ENCODE measurements at regions not wholly inside any gene's neighbourhood (a gene's known extent, or its start where the extent isn't known, plus 50 kb on each side); places are given as distances from the start of the nearest gene placed in this dataset.

DNA sequence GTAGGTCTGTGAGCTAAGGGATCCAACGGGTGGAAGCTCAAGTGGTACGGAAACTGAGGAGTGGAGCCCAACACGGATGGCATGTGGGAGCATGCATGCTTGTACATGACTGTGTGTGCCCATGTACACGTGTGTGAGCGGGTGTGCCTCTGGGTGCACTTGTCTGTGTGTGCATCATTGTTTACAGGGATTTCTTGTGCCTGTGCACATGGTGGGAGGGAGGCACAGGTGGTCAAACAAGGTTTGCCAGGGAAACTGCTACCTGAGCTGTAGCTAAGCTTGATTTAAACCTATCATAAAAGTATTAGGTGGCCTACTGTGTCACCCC lies 122.5 kb upstream of the MAMLD1 start:
- DNase-seq (ENCODE audit: low read depth) = no peak
- peaks cover 15% of the 10 kb centered on the region for H3K27me3 ChIP-seq (replicated peaks; ENCODE audit: control insufficient read depth, insufficient read depth, low read length)
- no peak overlapping the region for H3K9ac ChIP-seq (ENCODE audit: low read length)
- H3K4me3 ChIP-seq (ENCODE audit: low read length) = no peak overlapping the region
- peaks cover 8% of the 10 kb centered on the region for H3K4me1 ChIP-seq (ENCODE audit: control insufficient read depth, insufficient read depth, low read length)
- H3K36me3 ChIP-seq (ENCODE audit: control insufficient read depth, insufficient read depth, low read length, severe bottlenecking) = no peaks in the 10 kb centered on the region
- H3K9me3 ChIP-seq (ENCODE audit: control insufficient read depth, low read length) = peaks cover 18% of the 10 kb centered on the region

DNA sequence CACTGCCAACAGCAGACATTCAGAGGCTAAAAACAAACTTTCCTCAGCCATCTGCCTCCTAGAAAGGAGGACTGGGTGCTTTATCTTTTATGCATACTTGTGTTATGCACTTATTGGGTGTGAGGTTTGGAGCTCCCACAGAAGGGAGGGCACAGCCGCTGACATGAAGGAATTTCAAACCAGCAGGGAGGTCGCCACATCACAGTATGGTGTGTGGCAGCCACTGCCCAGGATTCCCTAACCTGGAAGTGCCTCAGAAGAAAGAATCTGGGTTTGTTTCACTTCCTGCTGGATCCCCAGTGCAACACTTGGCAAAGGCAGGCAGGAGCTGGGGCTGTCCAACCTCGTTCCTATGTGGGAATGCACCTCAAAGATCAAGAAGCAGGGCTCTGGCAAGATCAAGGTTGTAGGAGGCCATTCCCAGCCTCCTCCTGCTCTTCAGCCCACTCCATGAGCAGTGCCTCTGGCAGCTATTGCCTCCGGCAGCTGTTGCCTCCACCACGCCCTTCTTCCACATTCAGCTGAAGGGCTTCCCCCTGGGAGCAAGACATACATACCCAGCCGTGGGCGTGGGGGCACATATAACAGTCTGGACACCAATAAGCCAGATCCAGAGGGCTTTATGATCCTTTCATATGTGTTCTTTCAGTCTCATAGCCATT lies 109.0 kb upstream of the MAMLD1 start:
- peak; percentile 1 for DNase-seq (ENCODE audit: low read depth)
- Histone ChIP-seq H3K27me3 (replicated peaks; ENCODE audit: control insufficient read depth, insufficient read depth, low read length) (peaks cover 32% of the 10 kb centered on the region), H3K9ac (ENCODE audit: low read length) (no peak overlapping the region), H3K4me3 (ENCODE audit: low read length) (no peak overlapping the region), H3K36me3 (ENCODE audit: control insufficient read depth, insufficient read depth, low read length, severe bottlenecking) (no peaks in the 10 kb centered on the region), H3K4me1 (ENCODE audit: control insufficient read depth, insufficient read depth, low read length) (peaks cover 4% of the 10 kb centered on the region), H3K9me3 (ENCODE audit: control insufficient read depth, low read length) (no peaks in the 10 kb centered on the region)

DNA sequence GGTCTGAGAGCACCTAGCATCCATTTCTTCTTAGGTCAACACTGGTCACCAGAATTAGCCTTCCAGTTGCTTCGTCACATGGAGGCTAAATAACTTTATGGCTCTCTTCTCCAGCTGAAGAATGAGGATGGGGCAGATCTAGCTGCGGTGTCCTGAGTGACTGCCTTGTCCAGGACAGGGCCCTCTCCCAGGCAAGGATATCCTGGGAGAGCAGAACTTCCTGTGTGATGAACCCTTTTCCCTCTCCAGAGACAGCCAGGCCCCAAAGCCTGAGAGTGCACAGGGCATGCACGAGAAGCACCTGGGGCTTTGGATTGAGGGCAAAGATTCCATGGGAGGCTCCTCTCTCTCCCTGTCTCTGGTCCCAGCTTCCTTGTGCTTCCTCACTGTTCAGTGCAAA lies 108.2 kb upstream of the MAMLD1 start:
- H3K4me1 ChIP-seq (ENCODE audit: control insufficient read depth, insufficient read depth, low read length) = peaks cover 5% of the 10 kb centered on the region
- H3K9ac ChIP-seq (ENCODE audit: low read length) = no peak overlapping the region
- no peaks in the 10 kb centered on the region for H3K9me3 ChIP-seq (ENCODE audit: control insufficient read depth, low read length)
- DNase-seq (ENCODE audit: low read depth) = no peak
- H3K27me3 ChIP-seq (replicated peaks; ENCODE audit: control insufficient read depth, insufficient read depth, low read length) = peaks cover 32% of the 10 kb centered on the region
- H3K4me3 ChIP-seq (ENCODE audit: low read length) = no peak overlapping the region
- H3K36me3 ChIP-seq (ENCODE audit: control insufficient read depth, insufficient read depth, low read length, severe bottlenecking) = no peaks in the 10 kb centered on the region

DNA sequence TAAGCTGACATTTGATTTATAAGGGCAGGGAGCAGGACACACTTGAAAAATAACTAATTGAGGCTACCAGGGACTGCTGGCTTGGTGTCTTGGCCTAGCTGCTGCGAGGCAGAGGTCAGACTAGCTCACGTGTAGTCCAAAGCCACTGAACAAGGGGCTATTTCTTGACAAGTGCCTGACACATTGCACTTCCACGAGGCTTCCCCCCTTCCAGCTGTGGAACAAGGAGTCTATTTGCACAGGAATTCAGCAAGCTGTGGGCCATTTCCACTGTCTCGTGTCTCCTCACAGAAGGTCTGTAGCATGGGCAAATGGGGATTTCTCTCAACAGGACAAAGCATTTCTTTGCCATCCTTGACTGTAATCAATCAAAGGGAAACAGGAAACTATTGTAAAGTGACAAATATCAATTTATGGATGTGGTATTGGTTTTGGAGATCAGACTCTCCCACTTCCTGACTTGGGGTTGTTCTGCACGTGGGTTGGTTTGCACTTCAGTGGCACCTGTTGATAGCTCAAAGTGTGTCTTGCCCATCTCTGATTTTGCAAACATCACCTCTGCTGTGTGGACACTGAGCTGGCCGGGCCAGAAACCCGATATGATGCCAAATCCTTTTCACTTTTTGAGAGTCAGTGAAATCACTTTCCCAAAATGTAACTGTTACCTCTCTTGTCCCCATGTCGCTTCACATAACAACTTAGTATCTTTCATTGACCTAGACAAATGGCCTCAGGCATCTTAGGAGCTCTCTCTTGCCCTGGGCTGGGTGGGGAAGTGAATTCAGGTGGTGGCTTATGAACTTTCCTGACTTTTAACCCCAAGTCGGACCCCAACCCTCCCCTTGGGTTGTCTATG lies 107.4 kb upstream of the MAMLD1 start:
- Histone ChIP-seq H3K9me3 (ENCODE audit: control insufficient read depth, low read length) (no peaks in the 10 kb centered on the region), H3K9ac (ENCODE audit: low read length) (no peak overlapping the region), H3K27me3 (replicated peaks; ENCODE audit: control insufficient read depth, insufficient read depth, low read length) (peaks cover 32% of the 10 kb centered on the region), H3K36me3 (ENCODE audit: control insufficient read depth, insufficient read depth, low read length, severe bottlenecking) (no peaks in the 10 kb centered on the region), H3K4me3 (ENCODE audit: low read length) (no peak overlapping the region), H3K4me1 (ENCODE audit: control insufficient read depth, insufficient read depth, low read length) (peaks cover 5% of the 10 kb centered on the region)
- DNase-seq (ENCODE audit: low read depth) = no peak

DNA sequence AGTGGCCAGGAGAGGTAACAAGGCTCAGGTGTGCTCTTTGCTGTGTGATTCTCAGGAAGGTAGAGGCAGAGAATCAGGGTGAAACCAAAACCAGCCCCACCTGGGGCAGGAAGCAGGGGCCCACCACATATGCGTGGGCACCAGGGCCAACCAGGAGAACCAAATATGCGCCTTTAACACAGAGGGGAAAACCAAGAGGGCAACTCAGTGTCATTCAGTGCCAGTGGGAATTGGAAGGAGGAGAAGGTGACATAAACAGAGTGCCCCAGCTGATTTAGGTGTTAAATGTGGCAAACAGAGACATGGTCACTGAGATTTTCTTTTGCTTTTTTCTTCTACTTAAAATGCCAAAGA lies 106.8 kb upstream of the MAMLD1 start:
- DNase-seq (ENCODE audit: low read depth) = no peak
- H3K36me3 ChIP-seq (ENCODE audit: control insufficient read depth, insufficient read depth, low read length, severe bottlenecking) = no peaks in the 10 kb centered on the region
- H3K4me3 ChIP-seq (ENCODE audit: low read length) = no peak overlapping the region

DNA sequence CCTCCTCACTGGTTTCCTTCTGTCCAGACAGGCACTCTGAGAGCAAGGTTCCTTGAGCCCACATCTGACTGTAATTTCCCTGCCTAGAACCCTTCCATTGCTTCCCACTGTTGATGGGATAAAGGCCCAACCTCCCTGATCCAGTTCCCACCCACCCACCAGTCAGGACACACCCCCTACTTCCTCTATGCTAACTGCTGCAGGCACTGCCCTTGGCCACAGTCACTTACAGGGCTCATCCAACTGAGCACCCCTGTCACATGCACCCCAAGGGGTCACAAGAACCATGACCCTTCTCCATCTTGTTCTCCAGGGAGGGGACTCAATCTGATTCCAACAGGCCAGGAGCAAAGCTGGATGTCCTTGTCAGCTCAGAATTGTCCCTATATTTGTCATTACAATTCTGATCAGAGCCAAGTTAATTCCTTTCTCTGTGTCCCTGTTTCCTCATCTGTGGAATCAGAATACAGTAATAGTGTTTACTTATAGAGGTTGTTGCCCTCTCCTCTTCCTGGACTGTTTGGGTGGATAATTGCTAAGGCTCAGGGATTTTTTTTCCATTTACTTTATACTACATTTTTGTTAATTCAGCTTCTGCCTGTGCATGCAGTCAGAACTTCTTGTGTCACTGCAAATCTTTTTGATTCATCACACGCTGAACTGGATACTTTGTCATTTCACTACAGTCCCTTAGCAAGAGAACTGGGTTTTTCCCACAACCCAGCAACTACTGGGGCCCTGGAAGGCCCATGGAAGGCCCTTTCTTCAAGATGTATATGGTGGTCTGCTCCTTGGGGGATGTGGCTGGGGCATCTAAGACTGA lies 105.6 kb upstream of the MAMLD1 start:
- H3K4me1 ChIP-seq (ENCODE audit: control insufficient read depth, insufficient read depth, low read length) = peaks cover 5% of the 10 kb centered on the region
- H3K27me3 ChIP-seq (replicated peaks; ENCODE audit: control insufficient read depth, insufficient read depth, low read length) = peaks cover 40% of the 10 kb centered on the region
- H3K9ac ChIP-seq (ENCODE audit: low read length) = no peak overlapping the region
- H3K4me3 ChIP-seq (ENCODE audit: low read length) = no peak overlapping the region
- no peaks in the 10 kb centered on the region for H3K36me3 ChIP-seq (ENCODE audit: control insufficient read depth, insufficient read depth, low read length, severe bottlenecking)
- no peak for DNase-seq (ENCODE audit: low read depth)
- no peaks in the 10 kb centered on the region for H3K9me3 ChIP-seq (ENCODE audit: control insufficient read depth, low read length)

More for the DNA sequence above, 106.8 kb upstream of the MAMLD1 start:
- Histone ChIP-seq H3K9me3 (ENCODE audit: control insufficient read depth, low read length) (no peaks in the 10 kb centered on the region), H3K9ac (ENCODE audit: low read length) (no peak overlapping the region), H3K27me3 (replicated peaks; ENCODE audit: control insufficient read depth, insufficient read depth, low read length) (peaks cover 32% of the 10 kb centered on the region), H3K4me1 (ENCODE audit: control insufficient read depth, insufficient read depth, low read length) (peaks cover 5% of the 10 kb centered on the region)

DNA sequence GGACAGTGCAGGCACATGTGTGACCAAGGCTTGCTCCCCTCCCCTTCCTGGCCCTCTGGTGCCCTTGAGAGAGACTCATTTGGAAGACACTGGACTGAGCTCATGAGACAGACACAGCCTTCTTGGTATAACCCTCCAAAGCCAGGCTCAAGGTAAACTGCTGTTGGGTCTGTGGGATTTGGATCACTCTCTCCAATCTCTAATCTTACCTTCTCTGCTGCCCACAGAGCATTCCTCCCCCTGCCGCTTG lies 105.0 kb upstream of the MAMLD1 start:
- Histone ChIP-seq H3K9ac (ENCODE audit: low read length) (no peak overlapping the region), H3K4me3 (ENCODE audit: low read length) (no peak overlapping the region), H3K4me1 (ENCODE audit: control insufficient read depth, insufficient read depth, low read length) (peaks cover 5% of the 10 kb centered on the region), H3K9me3 (ENCODE audit: control insufficient read depth, low read length) (no peaks in the 10 kb centered on the region), H3K36me3 (ENCODE audit: control insufficient read depth, insufficient read depth, low read length, severe bottlenecking) (no peaks in the 10 kb centered on the region), H3K27me3 (replicated peaks; ENCODE audit: control insufficient read depth, insufficient read depth, low read length) (peaks cover 41% of the 10 kb centered on the region)
- no peak for DNase-seq (ENCODE audit: low read depth)

DNA sequence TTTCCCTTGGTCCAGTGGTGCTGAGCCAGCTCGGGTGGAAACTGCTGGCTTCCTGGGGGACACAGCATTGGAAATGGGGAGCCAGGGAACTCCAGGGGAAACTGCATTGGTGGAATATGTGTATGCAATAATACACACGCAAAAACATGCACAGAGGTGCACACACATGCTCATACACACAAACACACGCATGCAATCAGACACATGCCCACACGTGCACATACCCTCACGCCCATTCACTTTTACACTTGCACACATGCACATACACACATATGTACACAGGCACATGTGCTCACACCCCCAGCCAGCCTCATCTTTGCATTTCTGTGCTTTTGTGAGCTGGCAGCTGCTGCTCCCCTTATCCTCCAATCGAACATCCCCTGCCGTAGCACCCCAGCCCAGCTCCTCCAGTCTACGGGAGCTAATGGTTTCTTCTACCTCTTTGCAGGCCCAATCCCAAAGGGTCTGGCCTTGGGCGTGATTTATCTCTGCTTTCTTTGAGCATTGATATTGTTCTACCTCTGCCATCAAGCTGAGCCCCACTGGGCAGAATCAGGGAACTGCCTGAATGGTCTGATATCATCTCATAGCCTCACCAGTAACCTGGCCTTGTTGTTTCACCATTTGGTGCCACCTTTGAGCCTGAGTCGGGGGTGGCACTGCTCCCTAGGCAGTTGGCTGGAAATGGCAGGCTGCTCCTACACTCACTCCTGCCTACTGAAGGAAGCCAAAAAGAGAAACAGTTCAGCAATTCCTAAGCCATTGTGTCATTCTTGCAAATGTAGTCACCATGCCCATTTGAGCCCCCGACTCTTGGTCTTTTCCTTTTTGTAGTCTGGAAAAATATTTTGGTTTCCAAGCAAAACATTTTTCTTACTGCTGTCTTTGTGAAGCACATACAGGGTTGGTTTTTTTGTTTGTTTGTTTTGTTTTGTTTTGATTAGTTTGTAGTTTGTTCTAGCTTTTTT lies 104.4 kb upstream of the MAMLD1 start:
- H3K4me3 ChIP-seq (ENCODE audit: low read length) = no peak overlapping the region
- H3K36me3 ChIP-seq (ENCODE audit: control insufficient read depth, insufficient read depth, low read length, severe bottlenecking) = no peaks in the 10 kb centered on the region
- no peak overlapping the region for H3K9ac ChIP-seq (ENCODE audit: low read length)
- no peaks in the 10 kb centered on the region for H3K9me3 ChIP-seq (ENCODE audit: control insufficient read depth, low read length)
- H3K27me3 ChIP-seq (replicated peaks; ENCODE audit: control insufficient read depth, insufficient read depth, low read length) = peaks cover 45% of the 10 kb centered on the region
- DNase-seq (ENCODE audit: low read depth) = peak; percentile 47
- peaks cover 5% of the 10 kb centered on the region for H3K4me1 ChIP-seq (ENCODE audit: control insufficient read depth, insufficient read depth, low read length)

DNA sequence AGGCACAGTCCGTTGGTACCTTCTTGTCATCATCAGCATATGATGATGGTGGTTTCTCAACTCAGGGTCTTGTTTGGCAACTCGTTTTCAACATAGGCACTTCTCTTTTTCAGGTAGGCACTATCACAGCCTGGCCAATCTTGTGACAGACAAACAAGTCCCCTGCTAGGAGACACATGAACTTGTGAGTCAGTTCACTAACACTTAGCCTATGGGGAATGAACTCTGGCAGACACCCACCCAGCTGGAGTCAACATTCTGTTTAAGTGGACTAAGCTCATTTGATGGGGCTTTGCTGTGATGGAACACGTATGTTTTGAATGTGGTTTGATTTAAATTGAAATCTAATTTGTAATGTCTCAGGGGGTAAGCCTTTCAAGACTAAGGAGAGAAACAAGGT lies 100.7 kb upstream of the MAMLD1 start:
- H3K27me3 ChIP-seq (replicated peaks; ENCODE audit: control insufficient read depth, insufficient read depth, low read length) = peaks cover 38% of the 10 kb centered on the region
- no peaks in the 10 kb centered on the region for H3K9me3 ChIP-seq (ENCODE audit: control insufficient read depth, low read length)
- H3K4me3 ChIP-seq (ENCODE audit: low read length) = no peak overlapping the region
- DNase-seq (ENCODE audit: low read depth) = no peak
- no peaks in the 10 kb centered on the region for H3K36me3 ChIP-seq (ENCODE audit: control insufficient read depth, insufficient read depth, low read length, severe bottlenecking)
- H3K4me1 ChIP-seq (ENCODE audit: control insufficient read depth, insufficient read depth, low read length) = peaks cover 5% of the 10 kb centered on the region
- no peak overlapping the region for H3K9ac ChIP-seq (ENCODE audit: low read length)

DNA sequence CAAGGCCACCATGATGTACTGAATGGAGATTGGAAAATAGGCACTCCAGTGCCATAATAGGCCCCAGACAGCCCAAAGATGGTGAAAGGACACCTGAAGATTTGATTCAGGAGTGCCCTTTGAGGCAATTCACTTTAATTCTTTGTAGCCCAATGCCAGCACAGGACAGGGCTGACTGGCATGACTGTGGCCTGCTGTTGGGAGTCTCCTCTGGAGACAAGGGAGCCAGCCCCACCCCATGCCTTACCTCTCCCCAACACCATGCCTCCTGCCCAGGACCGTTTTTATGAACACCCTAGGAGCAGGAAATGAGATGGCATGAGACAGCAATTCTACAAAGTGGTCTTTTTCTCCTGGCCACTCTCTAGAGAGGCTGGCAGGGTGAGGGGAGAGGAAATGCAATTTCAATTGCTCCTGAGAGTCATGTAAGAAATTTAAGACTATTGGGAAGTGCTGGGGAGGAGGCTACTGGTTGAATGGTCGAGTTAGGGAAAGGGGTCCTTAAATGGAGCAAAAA lies 94.2 kb upstream of the MAMLD1 start:
- Histone ChIP-seq H3K27me3 (replicated peaks; ENCODE audit: control insufficient read depth, insufficient read depth, low read length) (peaks cover 39% of the 10 kb centered on the region), H3K4me3 (ENCODE audit: low read length) (no peak overlapping the region), H3K36me3 (ENCODE audit: control insufficient read depth, insufficient read depth, low read length, severe bottlenecking) (no peaks in the 10 kb centered on the region), H3K9ac (ENCODE audit: low read length) (no peak overlapping the region), H3K4me1 (ENCODE audit: control insufficient read depth, insufficient read depth, low read length) (peaks cover 6% of the 10 kb centered on the region), H3K9me3 (ENCODE audit: control insufficient read depth, low read length) (peaks cover 4% of the 10 kb centered on the region)
- no peak for DNase-seq (ENCODE audit: low read depth)

Data from adipocyte (in vitro differentiated cells).